ENCODE measurements at regions not wholly inside any gene's neighbourhood (a gene's known extent, or its start where the extent isn't known, plus 50 kb on each side); places are given as distances from the start of the nearest gene placed in this dataset.

GRCh38 chr22:44402196-44403111 lies 89.7 kb upstream of the SHISAL1 start:
- DNase-seq (ENCODE audit: low spot score), result no peak

DNA sequence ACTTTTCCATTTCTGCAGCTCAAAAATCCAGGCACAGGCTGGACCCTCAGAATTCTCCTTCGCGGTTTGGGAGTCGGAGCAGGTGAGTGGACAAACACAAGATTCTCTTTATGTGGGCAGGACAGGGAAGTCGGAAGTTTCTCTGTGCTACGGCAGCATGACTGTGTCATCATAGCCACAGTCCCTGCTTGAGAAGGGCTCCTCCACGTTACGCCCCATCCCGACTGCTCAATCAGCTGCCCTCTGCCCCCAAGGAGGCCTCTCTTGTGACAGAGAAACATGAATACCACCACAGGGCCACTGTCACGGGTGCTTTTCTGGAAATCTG lies 89.0 kb upstream of the SHISAL1 start:
- no peak for DNase-seq (ENCODE audit: low spot score)

- DNase-seq (ENCODE audit: low spot score), result no peak
Observed at GRCh38 chr22:44400763-44401060, 88.0 kb upstream of the SHISAL1 start.

- DNase-seq (ENCODE audit: low spot score), result no peak
Observed at GRCh38 chr22:44399906-44400762, 87.4 kb upstream of the SHISAL1 start.

GRCh38 chr22:44398856-44399837 lies 86.4 kb upstream of the SHISAL1 start:
- DNase-seq (ENCODE audit: low spot score), result no peak

DNA sequence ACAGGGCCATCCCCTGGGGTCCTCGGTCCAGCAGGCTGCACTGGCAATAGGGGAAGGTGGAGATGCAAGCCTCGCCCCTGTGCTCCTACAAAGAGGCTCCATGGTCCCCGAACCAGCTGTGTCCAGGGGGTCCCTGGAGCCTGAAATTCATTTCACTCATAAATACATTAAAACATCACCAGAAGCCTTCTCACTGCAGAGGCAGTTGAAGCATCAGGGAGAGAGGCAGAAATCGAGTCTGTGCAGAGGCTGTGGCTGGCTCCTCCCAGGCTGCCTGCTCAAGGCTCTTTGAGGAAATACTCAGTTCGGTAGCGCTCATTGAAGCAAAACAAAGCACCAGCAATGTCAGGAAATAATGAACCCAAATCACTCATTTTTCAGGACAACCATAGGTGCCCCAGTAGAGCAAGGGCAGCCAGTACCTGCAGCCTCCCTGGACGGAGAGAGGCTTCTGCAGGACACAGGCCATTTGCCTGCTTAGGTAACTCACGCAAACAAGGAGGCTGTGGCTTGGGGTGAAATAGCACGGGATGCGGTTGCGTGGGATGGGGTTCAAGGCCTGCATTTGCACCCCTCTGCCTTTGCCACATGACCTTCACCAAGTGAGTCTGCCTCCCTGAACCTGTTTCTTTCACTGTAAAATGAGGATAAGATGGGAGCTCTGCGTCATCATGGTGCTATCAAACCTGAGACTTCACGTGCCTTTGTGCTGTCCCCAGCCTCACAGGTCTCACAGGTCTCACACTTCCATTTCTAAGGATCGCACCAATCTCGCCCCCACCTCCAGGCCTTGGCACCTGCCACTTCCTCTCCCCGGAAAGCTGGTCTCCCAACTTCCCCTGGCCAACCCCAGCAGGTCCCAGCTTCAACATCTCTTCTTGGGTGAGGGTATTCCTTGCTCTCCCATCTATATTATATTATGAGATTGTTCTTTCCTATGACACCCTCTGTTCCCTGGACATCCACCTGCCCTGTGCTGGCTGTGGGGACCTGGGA lies 84.3 kb upstream of the SHISAL1 start:
- DNase-seq (ENCODE audit: low spot score), result no peak

DNA sequence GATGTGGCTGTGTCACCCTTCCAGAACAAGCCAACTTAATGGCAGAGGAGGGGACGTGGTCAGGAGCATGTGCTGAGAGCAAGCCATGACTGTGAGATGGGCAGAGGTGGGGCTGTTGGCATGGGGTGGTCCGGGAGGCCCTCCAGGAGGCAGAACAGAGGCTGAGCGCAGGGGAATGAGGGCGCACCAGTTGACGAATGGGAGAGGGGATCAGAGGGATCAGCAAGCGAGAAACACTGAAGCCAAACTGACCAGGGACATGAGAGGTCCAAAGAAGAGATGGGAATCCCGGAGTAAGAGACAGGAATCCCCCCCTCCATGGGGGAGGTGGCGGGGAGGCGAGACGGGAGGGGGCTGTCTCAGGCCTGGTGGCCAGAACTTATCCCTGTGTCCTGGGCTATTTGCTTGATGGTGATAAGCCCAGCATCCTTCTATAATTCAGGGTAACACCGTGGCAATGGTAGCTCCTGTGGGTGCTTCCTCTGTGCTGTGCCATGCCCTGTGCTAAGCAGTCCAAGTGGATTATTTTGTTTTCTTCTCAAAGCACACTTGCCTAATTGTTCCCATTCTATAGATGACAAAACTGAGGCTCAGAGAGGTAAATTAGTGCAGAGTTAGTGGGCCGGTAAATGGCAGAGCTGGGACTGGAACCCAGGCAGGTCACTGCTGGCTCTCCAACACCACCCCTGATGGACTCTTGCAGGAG lies 83.4 kb upstream of the SHISAL1 start:
- DNase-seq (ENCODE audit: low spot score), result no peak

- no peak for DNase-seq (ENCODE audit: low spot score)
Observed at GRCh38 chr22:44395118-44396005, 82.6 kb upstream of the SHISAL1 start.

DNA sequence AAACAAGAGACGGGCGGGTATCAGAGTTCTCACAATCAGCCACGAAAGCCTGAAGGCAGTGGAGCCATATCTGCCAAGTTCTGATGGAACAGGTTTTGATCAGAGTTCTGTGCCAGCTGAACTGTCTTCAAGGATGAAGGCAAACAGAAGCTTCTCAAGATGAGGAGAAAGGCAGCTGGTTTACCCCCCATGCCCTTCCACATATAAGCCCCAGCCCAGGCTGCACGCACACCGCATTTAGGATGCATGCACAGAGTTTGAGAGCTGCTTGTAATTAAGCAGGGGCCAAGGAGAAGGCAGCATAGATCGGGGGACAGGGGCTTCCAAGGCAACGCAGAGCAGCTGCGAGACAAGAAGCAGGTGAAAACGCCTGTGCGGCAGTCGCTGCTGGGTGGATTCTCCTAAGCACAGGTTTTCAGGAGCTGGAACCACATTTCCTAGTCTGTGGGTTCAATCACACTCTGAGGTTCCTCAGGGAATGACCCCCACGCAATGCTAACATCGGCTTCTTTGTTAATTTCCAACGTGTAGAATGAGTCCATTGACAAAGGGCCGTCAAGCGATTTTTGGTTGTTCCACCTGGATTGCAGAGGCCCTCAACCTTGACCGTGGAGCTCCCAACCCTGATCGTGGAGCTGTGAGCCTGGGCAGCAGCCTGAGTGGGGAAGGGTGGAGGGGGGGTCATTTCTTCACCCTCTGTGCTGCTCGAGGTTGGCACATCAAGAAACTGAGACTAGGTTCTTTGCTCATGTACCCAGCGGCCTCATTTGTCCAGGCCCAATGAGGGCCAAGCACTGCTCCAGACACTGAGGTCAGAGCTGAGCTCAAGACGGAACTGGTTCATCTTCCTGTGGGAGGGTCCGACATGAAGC lies 81.7 kb upstream of the SHISAL1 start:
- DNase-seq (ENCODE audit: low spot score), result no peak

DNA sequence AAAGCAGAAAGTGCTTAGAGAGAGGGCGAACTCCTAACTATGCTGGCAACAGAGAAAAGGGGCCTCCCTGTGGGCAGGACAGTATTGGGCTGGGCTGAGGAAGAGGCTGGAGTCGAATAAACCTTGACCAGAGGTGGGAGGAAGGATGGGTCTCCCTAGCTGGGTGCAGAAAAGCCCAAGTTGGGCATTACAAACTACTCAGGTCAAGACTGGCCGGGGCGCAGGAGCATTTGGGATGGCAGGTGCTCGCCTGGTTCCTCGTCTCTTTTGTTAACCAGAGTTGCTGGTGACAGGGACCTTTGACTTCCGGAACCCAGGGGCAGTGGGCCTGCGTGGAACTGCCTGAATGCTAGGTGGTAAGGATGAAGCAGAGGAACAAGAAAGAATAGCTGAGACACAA lies 80.3 kb upstream of the SHISAL1 start:
- no peak for DNase-seq (ENCODE audit: low spot score)

DNA sequence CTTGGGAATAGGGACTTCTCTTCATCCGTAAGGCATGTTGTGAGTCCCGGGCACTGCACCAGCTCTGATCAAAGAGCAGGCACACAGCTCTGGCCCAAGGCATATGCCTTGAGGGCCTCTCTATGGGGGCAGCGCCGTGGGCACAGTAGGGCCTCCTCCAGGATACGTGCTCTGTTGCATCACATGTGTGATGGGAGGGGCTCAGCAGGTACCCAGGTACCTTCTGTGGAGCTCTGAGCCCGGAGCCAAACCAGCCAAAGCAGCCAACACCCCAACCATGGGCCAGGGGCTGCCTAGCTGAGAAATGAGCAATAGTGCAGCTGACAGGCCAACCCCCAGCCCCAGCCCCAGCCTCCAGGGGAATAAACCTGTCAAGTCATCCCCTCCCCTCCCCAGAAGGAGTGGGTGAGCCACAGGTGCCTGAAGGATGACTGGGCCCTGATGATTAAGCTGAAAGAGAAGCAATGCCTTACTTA lies 79.7 kb upstream of the SHISAL1 start:
- no peak for DNase-seq (ENCODE audit: low spot score)

DNA sequence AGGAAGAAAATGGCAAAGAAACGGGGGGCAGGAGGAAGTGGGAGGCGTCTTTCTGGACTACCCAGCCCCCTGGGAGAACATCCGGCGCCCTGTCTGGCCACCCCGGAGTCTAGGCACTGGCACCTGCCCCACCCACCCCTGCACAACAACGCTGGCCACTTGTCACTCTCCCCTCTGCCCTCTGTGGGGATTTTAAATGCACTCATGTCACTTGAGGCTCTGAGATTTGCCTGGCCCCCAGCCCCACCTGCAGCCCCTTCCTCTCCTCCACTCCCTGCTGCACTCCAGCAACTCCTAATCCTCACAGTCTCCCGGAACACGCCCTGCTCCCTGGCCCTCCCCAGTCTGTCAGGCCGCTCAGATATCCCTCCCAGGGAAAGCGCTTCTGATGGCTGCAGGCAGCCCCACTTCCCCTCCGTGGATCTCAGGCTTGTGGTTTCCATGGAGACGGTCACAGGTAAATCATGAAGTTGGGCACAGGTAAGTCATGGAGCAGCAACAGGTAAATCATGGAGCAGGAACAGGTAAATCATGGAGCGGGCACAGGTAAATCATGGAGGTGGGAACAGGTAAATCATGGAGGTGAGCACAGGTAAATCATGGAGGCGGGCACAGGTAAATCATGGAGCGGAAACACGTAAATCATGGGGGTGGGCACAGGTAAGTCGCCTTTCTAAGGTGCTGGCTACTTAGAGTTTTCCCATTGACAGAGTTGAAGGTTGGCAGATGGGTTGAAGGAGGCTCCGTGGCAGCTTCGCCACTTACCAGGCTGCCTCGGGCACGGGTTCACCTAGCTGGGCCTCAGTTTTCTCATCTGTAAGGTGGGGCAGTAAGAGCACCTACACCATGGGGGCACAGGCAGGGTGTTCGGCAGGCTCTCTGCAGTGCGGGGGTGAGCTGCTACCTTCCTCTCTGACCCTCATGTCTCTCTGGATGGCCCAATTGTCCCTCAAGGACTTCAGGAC lies 79.0 kb upstream of the SHISAL1 start:
- no peak for DNase-seq (ENCODE audit: low spot score)

DNA sequence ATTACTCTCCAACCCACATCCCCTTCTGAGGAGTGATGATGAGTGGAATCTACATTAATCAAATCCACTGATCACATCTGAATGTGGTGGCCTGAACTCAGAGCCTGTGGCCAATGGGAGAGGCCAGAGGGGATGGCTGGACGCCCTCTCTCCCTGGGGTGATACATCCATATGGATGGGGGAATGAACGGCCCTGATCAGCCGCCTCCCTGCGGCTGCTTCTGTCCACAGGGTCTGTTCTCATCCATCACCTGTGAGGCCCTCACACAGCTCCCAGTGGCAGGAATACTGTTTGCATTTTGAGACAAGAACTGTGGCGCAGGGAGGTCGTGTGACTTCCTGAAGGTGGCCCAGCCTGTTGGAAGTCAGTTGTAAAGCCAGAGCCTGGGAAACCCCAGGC lies 78.3 kb upstream of the SHISAL1 start:
- DNase-seq (ENCODE audit: low spot score), result no peak

- DNase-seq (ENCODE audit: low spot score), result no peak
Observed at GRCh38 chr22:44390613-44390970, 77.8 kb upstream of the SHISAL1 start.

GRCh38 chr22:44389926-44390612 lies 77.3 kb upstream of the SHISAL1 start:
- no peak for DNase-seq (ENCODE audit: low spot score)

GRCh38 chr22:44389181-44389580 lies 76.4 kb upstream of the SHISAL1 start:
- no peak for DNase-seq (ENCODE audit: low spot score)
